Suppressor macrophage treated with lipopolysaccharide for 4 hours (primary cell): ENCODE measurements at regions not wholly inside any gene's neighbourhood (a gene's known extent, or its start where the extent isn't known, plus 50 kb on each side); places are given as distances from the start of the nearest gene placed in this dataset.

Experiments used
- DNase-seq: peaks from one replicate; pipeline ENCODE4 v3.0.0-alpha.2; 2020

GRCh38 chr21:25115021-25115420, 492.3 kb downstream of the MRPL39 start:
- no peak for DNase-seq

GRCh38 chr21:25107708-25108107, 499.6 kb downstream of the MRPL39 start:
- peak; percentile 19 for DNase-seq

GRCh38 chr21:25103500-25104207, 503.6 kb downstream of the MRPL39 start:
- no peak for DNase-seq

- DNase-seq, result no peak
Measured at GRCh38 chr21:25097648-25098047, 509.6 kb downstream of the MRPL39 start.

GRCh38 chr21:25094695-25095094, 512.6 kb downstream of the MRPL39 start:
- no peak for DNase-seq

- no peak for DNase-seq
Measured at GRCh38 chr21:25092441-25093011, 514.8 kb downstream of the MRPL39 start.

- no peak for DNase-seq
Measured at GRCh38 chr21:25081096-25081495, 526.2 kb downstream of the MRPL39 start.

- peak; percentile 5 for DNase-seq
Measured at GRCh38 chr21:25080661-25081060, 526.6 kb downstream of the MRPL39 start.

GRCh38 chr21:25080141-25080540, 527.1 kb downstream of the MRPL39 start:
- DNase-seq, result no peak

- DNase-seq, result no peak
Measured at GRCh38 chr21:25079053-25079452, 528.2 kb downstream of the MRPL39 start.

GRCh38 chr21:25062061-25062460, 545.2 kb downstream of the MRPL39 start:
- DNase-seq, result no peak

GRCh38 chr21:25054689-25055088, 552.6 kb downstream of the MRPL39 start:
- no peak for DNase-seq

- DNase-seq, result peak; percentile 23
Measured at GRCh38 chr21:25039461-25040380, 567.6 kb downstream of the MRPL39 start.

- DNase-seq, result no peak
Measured at GRCh38 chr21:25036775-25037174, 570.5 kb downstream of the MRPL39 start.

- DNase-seq, result no peak
Measured at GRCh38 chr21:25031750-25032149, 575.5 kb downstream of the MRPL39 start.

- no peak for DNase-seq
Measured at GRCh38 chr21:25029580-25029979, 577.7 kb downstream of the MRPL39 start.

GRCh38 chr21:25025596-25025995, 581.7 kb downstream of the MRPL39 start:
- DNase-seq, result no peak

- DNase-seq, result no peak
Measured at GRCh38 chr21:25024639-25025038, 582.6 kb downstream of the MRPL39 start.

- DNase-seq, result peak; percentile 50
Measured at GRCh38 chr21:25005388-25005787, 601.9 kb downstream of the MRPL39 start.

GRCh38 chr21:25002676-25003075, 604.6 kb downstream of the MRPL39 start:
- no peak for DNase-seq

- DNase-seq, result no peak
Measured at GRCh38 chr21:24995216-24995615, 612.1 kb downstream of the MRPL39 start.

GRCh38 chr21:24994717-24995116, 612.6 kb downstream of the MRPL39 start:
- DNase-seq, result no peak

GRCh38 chr21:24989516-24989915, 617.8 kb downstream of the MRPL39 start:
- no peak for DNase-seq

GRCh38 chr21:24988941-24989340, 618.3 kb downstream of the MRPL39 start:
- no peak for DNase-seq
